Progenitor cell of endocrine pancreas (in vitro differentiated cells): ENCODE measurements at regions not wholly inside any gene's neighbourhood (a gene's known extent, or its start where the extent isn't known, plus 50 kb on each side); places are given as distances from the start of the nearest gene placed in this dataset.

ENCODE experiments used
- DNase-seq: peaks from one replicate; pipeline ENCODE4 v3.0.0; 2021; ENCODE audit warnings: low spot score; ENCODE audit not compliant: unreplicated experiment
- H3K27ac Mint-ChIP-seq: 2 replicates; pipeline ENCODE4 v1.8.0; 2021; ENCODE audit warnings: mild to moderate bottlenecking, moderate library complexity, mixed read lengths
- H3K27me3 Mint-ChIP-seq: 2 replicates; pipeline ENCODE4 v1.8.0; 2021; ENCODE audit warnings: mixed read lengths
- H3K36me3 Mint-ChIP-seq: 2 replicates; pipeline ENCODE4 v1.8.0; 2022; ENCODE audit warnings: mixed read lengths; ENCODE audit not compliant: insufficient read depth
- H3K4me1 Mint-ChIP-seq: 2 replicates; pipeline ENCODE4 v1.8.0; 2021; ENCODE audit warnings: low read depth, mixed read lengths
- H3K4me3 Mint-ChIP-seq: 2 replicates; pipeline ENCODE4 v1.8.0; 2021; ENCODE audit warnings: low read depth, mild to moderate bottlenecking, moderate library complexity, mixed read lengths
- H3K9me3 Mint-ChIP-seq: 2 replicates; pipeline ENCODE4 v1.8.0; 2021; ENCODE audit warnings: low read depth, mixed read lengths
- TF ChIP-seq, protein P1 (sequence below): fragments of 200-600 bp; sonication (generic); IDR thresholded peaks from one replicate; pipeline ENCODE4 v1.5.0; 2021; ENCODE audit warnings: antibody characterized with exemption, mild to moderate bottlenecking; ENCODE audit not compliant: unreplicated experiment

DNA sequence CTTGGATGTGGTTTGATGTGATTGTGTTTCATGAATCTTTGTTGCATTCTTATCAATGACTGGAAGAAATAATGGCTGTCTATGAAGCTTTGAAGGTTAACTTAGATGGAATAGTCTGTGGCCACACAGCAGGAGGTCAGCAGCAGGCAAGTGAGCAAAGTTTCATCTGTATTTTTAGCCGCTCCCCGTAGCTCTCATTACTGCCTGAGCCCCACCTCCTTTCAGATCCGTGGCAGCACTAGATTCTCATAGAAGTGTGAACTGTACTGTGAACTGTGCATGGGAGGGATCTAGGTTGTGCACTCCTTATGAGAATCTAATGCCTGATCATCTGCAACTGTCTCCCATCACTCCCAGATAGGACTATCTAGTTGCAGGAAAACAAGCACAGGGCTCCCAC lies 660.2 kb downstream of the EPHA7 start:
- Mint-ChIP-seq H3K36me3 (no peaks in the 10 kb centered on the region), H3K4me1 (no peaks in the 10 kb centered on the region), H3K27ac (no peak overlapping the region), H3K4me3 (no peak overlapping the region), H3K9me3 (no peaks in the 10 kb centered on the region), H3K27me3 (no peaks in the 10 kb centered on the region)
- DNase-seq: no peak
- TF ChIP-seq, protein P1, sequence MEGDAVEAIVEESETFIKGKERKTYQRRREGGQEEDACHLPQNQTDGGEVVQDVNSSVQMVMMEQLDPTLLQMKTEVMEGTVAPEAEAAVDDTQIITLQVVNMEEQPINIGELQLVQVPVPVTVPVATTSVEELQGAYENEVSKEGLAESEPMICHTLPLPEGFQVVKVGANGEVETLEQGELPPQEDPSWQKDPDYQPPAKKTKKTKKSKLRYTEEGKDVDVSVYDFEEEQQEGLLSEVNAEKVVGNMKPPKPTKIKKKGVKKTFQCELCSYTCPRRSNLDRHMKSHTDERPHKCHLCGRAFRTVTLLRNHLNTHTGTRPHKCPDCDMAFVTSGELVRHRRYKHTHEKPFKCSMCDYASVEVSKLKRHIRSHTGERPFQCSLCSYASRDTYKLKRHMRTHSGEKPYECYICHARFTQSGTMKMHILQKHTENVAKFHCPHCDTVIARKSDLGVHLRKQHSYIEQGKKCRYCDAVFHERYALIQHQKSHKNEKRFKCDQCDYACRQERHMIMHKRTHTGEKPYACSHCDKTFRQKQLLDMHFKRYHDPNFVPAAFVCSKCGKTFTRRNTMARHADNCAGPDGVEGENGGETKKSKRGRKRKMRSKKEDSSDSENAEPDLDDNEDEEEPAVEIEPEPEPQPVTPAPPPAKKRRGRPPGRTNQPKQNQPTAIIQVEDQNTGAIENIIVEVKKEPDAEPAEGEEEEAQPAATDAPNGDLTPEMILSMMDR: no peak

DNA sequence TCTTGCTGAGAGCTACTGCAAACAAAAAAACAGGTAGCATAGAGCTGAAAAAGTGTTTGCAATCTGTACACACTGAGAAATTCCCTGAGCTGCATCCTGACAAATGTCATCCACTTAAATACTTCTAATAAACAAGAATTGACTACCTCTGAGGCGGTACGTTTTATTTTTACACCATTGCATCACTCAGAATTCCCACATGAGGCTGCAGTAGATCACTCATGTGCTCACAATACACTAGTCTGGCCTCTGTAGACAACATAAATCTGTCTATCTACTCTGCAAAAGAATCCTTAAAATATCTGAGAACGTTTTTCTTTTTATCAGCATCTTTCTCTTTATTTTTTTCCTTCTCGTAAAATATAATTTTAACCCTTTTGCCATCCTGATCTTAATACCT lies 661.4 kb downstream of the EPHA7 start:
- Mint-ChIP-seq H3K4me3 (no peak overlapping the region), H3K4me1 (no peaks in the 10 kb centered on the region), H3K9me3 (peaks cover 1% of the 10 kb centered on the region), H3K27ac (no peak overlapping the region), H3K27me3 (no peaks in the 10 kb centered on the region), H3K36me3 (no peaks in the 10 kb centered on the region)
- no peak for DNase-seq
- TF ChIP-seq, protein P1: no peak

DNA sequence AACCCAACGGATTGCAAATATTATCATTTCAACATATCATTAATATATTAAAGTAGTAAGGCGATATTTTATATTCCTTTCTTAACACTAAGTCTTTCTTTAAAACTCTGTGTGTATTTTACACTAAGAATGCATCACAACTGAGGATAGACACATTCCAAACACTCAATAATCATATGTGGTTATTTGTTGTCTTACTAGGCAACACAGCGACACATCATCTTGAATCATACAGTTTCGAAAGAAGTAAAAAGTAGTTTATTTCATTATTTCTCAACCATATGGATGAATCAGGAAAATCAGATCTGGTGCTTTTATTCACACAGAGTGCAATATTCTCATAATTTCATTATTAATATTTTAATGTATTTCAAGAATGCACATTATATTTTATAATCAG lies 662.4 kb downstream of the EPHA7 start:
- H3K4me1 Mint-ChIP-seq: no peaks in the 10 kb centered on the region
- no peaks in the 10 kb centered on the region for H3K27me3 Mint-ChIP-seq
- no peaks in the 10 kb centered on the region for H3K36me3 Mint-ChIP-seq
- H3K4me3 Mint-ChIP-seq: no peak overlapping the region
- H3K9me3 Mint-ChIP-seq: peaks cover 11% of the 10 kb centered on the region
- no peak for DNase-seq
- TF ChIP-seq, protein P1: no peak
- no peak overlapping the region for H3K27ac Mint-ChIP-seq

DNA sequence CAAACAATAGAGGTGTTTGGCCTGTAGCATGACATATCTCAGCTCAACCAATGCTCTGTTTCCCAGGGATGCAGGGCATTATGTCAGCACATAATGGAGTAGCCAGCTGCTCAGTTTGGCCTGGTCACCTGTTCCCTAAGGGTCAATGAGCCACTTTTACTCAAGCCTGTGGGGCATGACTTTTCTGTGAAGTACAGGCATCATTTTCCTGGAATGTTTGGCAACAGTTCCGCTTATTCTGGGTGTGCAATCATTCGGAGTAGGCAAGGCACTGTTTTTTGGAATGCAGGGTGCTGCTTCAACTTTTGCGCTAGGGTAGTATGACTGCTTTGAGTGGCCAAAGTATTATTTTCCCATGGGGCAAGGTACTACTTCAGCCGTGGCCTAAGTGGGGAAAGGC lies 665.4 kb downstream of the EPHA7 start:
- no peaks in the 10 kb centered on the region for H3K4me1 Mint-ChIP-seq

DNA sequence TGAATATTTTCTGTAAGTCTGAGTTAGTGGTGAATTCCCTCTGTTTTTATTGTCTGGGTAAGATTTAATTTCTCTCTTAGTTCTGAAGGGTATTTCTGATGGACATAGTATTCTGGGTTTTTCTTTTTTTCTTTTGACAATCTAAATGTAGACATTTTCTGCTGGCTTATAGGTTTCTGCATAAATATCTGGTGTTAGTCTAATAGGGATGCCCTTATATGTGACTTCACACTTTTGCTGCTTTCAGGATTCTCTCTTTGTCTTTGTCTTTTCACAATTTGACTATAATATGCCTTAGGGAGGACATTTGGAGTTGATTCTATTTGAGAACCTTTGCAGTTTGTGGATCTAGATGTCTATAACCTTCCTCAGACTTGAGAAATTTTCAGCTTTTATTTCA lies 667.2 kb downstream of the EPHA7 start:
- Mint-ChIP-seq H3K4me3 (no peak overlapping the region), H3K27ac (no peak overlapping the region), H3K4me1 (no peaks in the 10 kb centered on the region), H3K36me3 (no peaks in the 10 kb centered on the region), H3K9me3 (peaks cover 16% of the 10 kb centered on the region), H3K27me3 (no peaks in the 10 kb centered on the region)
- TF ChIP-seq, protein P1: no peak
- DNase-seq: no peak

More for the DNA sequence above, 665.4 kb downstream of the EPHA7 start:
- no peaks in the 10 kb centered on the region for H3K36me3 Mint-ChIP-seq
- H3K27me3 Mint-ChIP-seq: no peaks in the 10 kb centered on the region
- TF ChIP-seq, protein P1: no peak
- no peak overlapping the region for H3K27ac Mint-ChIP-seq
- H3K4me3 Mint-ChIP-seq: no peak overlapping the region
- no peak for DNase-seq
- peaks cover 16% of the 10 kb centered on the region for H3K9me3 Mint-ChIP-seq

DNA sequence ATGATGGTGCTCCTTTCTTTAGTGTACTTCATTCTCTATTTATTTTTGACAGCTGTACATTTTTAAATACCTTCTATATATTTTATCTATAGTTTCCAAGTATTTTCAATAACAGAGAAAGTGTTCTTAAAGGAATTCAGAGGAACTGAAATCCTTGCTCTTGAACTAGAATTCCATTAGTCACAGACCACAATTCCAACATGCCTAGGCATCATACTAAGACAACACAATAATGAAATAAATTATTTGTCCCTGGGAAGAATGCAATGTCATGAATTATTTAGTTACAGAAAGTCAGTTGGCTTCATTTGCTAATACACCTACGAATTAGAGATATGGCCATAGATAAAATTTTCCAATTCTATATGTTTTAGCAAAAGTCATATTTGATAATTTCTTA lies 671.2 kb downstream of the EPHA7 start:
- no peaks in the 10 kb centered on the region for H3K36me3 Mint-ChIP-seq
- H3K27ac Mint-ChIP-seq: no peak overlapping the region
- no peaks in the 10 kb centered on the region for H3K4me1 Mint-ChIP-seq
- TF ChIP-seq, protein P1: no peak
- H3K4me3 Mint-ChIP-seq: no peak overlapping the region
- H3K9me3 Mint-ChIP-seq: peaks cover 16% of the 10 kb centered on the region
- H3K27me3 Mint-ChIP-seq: no peaks in the 10 kb centered on the region
- DNase-seq: no peak
